Iris pigment epithelial cell (primary cell): ENCODE measurements at regions not wholly inside any gene's neighbourhood (a gene's known extent, or its start where the extent isn't known, plus 50 kb on each side); places are given as distances from the start of the nearest gene placed in this dataset.

Experiments used
- DNase-seq: peaks from one replicate; pipeline ENCODE4 v3.0.0-alpha.2; 2011; ENCODE audit warnings: low read depth

- DNase-seq = no peak
These were observed 208.6 kb downstream of the PSAT1 start for GRCh38 chr9:78505546-78505945.

- DNase-seq = no peak
These were observed 210.1 kb downstream of the PSAT1 start for GRCh38 chr9:78507037-78507436.

GRCh38 chr9:78510035-78510434, 213.1 kb downstream of the PSAT1 start:
- no peak for DNase-seq

GRCh38 chr9:78515108-78515507, 218.2 kb downstream of the PSAT1 start:
- DNase-seq = no peak

- no peak for DNase-seq
These were observed 222.9 kb downstream of the PSAT1 start for GRCh38 chr9:78519786-78520185.

GRCh38 chr9:78521680-78522079, 224.8 kb downstream of the PSAT1 start:
- DNase-seq = no peak

GRCh38 chr9:78525986-78526560, 229.1 kb downstream of the PSAT1 start:
- no peak for DNase-seq

- DNase-seq = no peak
These were observed 236.6 kb downstream of the PSAT1 start for GRCh38 chr9:78533500-78533899.

GRCh38 chr9:78539188-78539587, 242.3 kb downstream of the PSAT1 start:
- no peak for DNase-seq

GRCh38 chr9:78539904-78540303, 243.0 kb downstream of the PSAT1 start:
- DNase-seq = peak; percentile 96

GRCh38 chr9:78541868-78542443, 245.0 kb downstream of the PSAT1 start:
- no peak for DNase-seq

GRCh38 chr9:78542491-78543181, 245.7 kb downstream of the PSAT1 start:
- DNase-seq = no peak

- no peak for DNase-seq
These were observed 246.4 kb downstream of the PSAT1 start for GRCh38 chr9:78543353-78543752.

GRCh38 chr9:78544230-78544629, 247.3 kb downstream of the PSAT1 start:
- DNase-seq = no peak

GRCh38 chr9:78547831-78548230, 250.9 kb downstream of the PSAT1 start:
- no peak for DNase-seq

GRCh38 chr9:78548670-78549069, 251.7 kb downstream of the PSAT1 start:
- no peak for DNase-seq

- DNase-seq = no peak
These were observed 252.8 kb downstream of the PSAT1 start for GRCh38 chr9:78549711-78550110.

- peak; percentile 62 for DNase-seq
These were observed 255.9 kb downstream of the PSAT1 start for GRCh38 chr9:78552802-78553201.

GRCh38 chr9:78557540-78557939, 260.6 kb downstream of the PSAT1 start:
- DNase-seq = no peak

GRCh38 chr9:78559449-78559885, 262.5 kb downstream of the PSAT1 start:
- DNase-seq = peak; percentile 81

GRCh38 chr9:78562021-78562420, 265.1 kb downstream of the PSAT1 start:
- peak; percentile 42 for DNase-seq

- no peak for DNase-seq
These were observed 266.3 kb downstream of the PSAT1 start for GRCh38 chr9:78563269-78563668.

GRCh38 chr9:78565481-78565880, 268.6 kb downstream of the PSAT1 start:
- no peak for DNase-seq

- no peak for DNase-seq
These were observed 269.6 kb downstream of the PSAT1 start for GRCh38 chr9:78566521-78566920.
